CD14-positive monocyte (primary cell): ENCODE measurements at regions not wholly inside any gene's neighbourhood (a gene's known extent, or its start where the extent isn't known, plus 50 kb on each side); places are given as distances from the start of the nearest gene placed in this dataset.

Source experiments
- DNase-seq, 3 donors: peaks; one replicate each; pipeline ENCODE4 v3.0.0-alpha.2; 2011 to 2022
- H2AFZ ChIP-seq: 2 replicates; pipeline ENCODE4 v1.6.0; 2012; ENCODE audit warnings: mild to moderate bottlenecking, low read depth, low read length, inconsistent platforms; ENCODE audit not compliant: insufficient read depth, poor library complexity, severe bottlenecking
- H3K27ac ChIP-seq, 2 donors: 1 replicate in 1 of 2; 2 replicates in 1 of 2; pipeline ENCODE4 v1.5.1; 2012 to 2013; ENCODE audit warnings: low read length in 2 of 2, control low read depth in 1 of 2, inconsistent platforms in 1 of 2, low read depth in 1 of 2, mild to moderate bottlenecking in 1 of 2
- H3K27me3 ChIP-seq, 2 donors: one replicate each; pipeline versions ENCODE4 v1.6.0 to v1.6.1; 2011 to 2013; ENCODE audit warnings: low read length in 2 of 2; ENCODE audit not compliant: control insufficient read depth in 2 of 2, insufficient read depth in 2 of 2
- H3K36me3 ChIP-seq, 2 donors: replicated peaks in 1 of 2; 1 replicate in 1 of 2; 2 replicates in 1 of 2; pipeline versions ENCODE4 v1.5.1 to v1.6.1; 2012 to 2013; ENCODE audit warnings: low read length in 2 of 2, control low read depth in 1 of 2, inconsistent platforms in 1 of 2, mild to moderate bottlenecking in 1 of 2; ENCODE audit not compliant: insufficient read depth in 2 of 2, control insufficient read depth in 1 of 2
- H3K4me1 ChIP-seq, 2 donors: 1 replicate in 1 of 2; 2 replicates in 1 of 2; pipeline versions ENCODE4 v1.5.1 to v1.6.1; 2012 to 2013; ENCODE audit warnings: low read length in 2 of 2, control low read depth in 1 of 2, inconsistent platforms in 1 of 2, mild to moderate bottlenecking in 1 of 2, moderate library complexity in 1 of 2; ENCODE audit not compliant: insufficient read depth in 2 of 2, control insufficient read depth in 1 of 2
- H3K4me2 ChIP-seq: replicated peaks from 2 replicates; pipeline ENCODE3; 2012; ENCODE audit warnings: low read length, moderate library complexity, mild to moderate bottlenecking; ENCODE audit not compliant: poor library complexity, severe bottlenecking; ENCODE audit errors: extremely low read depth
- H3K4me3 ChIP-seq, 3 experiments: fragments of 200-600 bp in 1 of 3; sonication (generic) in 1 of 3; replicated peaks in 1 of 3; 1 replicate in 2 of 3; 2 replicates in 1 of 3; pipeline ENCODE4 v1.5.1; 2011 to 2013; ENCODE audit warnings: low read length in 3 of 3, mild to moderate bottlenecking in 3 of 3, control low read depth in 2 of 3, low read depth in 2 of 3, inconsistent platforms in 1 of 3, moderate library complexity in 1 of 3
- H3K79me2 ChIP-seq: 2 replicates; pipeline ENCODE4 v1.6.0; 2012; ENCODE audit warnings: mild to moderate bottlenecking, control low read depth, inconsistent platforms, low read length, moderate library complexity; ENCODE audit not compliant: insufficient read depth
- H3K9ac ChIP-seq: 2 replicates; pipeline ENCODE4 v1.6.0; 2017; ENCODE audit warnings: low read length, mild to moderate bottlenecking; ENCODE audit not compliant: insufficient read depth, poor library complexity, severe bottlenecking
- H3K9me3 ChIP-seq, 2 donors: replicated peaks in 1 of 2; 1 replicate in 1 of 2; 2 replicates in 1 of 2; pipeline versions ENCODE4 v1.5.1 to v1.6.1; 2012 to 2013; ENCODE audit warnings: low read length in 2 of 2, control low read depth in 1 of 2; ENCODE audit not compliant: control insufficient read depth in 1 of 2, insufficient read depth in 1 of 2
- H4K20me1 ChIP-seq: 2 replicates; pipeline ENCODE4 v1.6.0; 2012; ENCODE audit warnings: mild to moderate bottlenecking, low read length, control low read depth, moderate library complexity; ENCODE audit not compliant: insufficient read depth
- H3K27ac Mint-ChIP-seq, 7 donors: one replicate each; pipeline ENCODE4 v1.8.0; 2020; ENCODE audit warnings: mild to moderate bottlenecking in 7 of 7, mixed read lengths in 7 of 7, moderate library complexity in 6 of 7, inconsistent platforms in 2 of 7
- H3K27me3 Mint-ChIP-seq, 3 donors: one replicate each; pipeline ENCODE4 v1.8.0; 2021 to 2022; ENCODE audit warnings: low read depth in 3 of 3, mild to moderate bottlenecking in 3 of 3, mixed read lengths in 3 of 3, moderate library complexity in 3 of 3, inconsistent platforms in 1 of 3
- H3K36me3 Mint-ChIP-seq, 2 donors: one replicate each; pipeline ENCODE4 v1.8.0; 2020; ENCODE audit warnings: mixed read lengths in 2 of 2, inconsistent platforms in 1 of 2, mild to moderate bottlenecking in 1 of 2
- H3K4me1 Mint-ChIP-seq: one replicate; pipeline ENCODE4 v1.8.0; 2020; ENCODE audit warnings: mild to moderate bottlenecking, mixed read lengths
- H3K4me3 Mint-ChIP-seq, 2 donors: one replicate each; pipeline ENCODE4 v1.8.0; 2020; ENCODE audit warnings: mild to moderate bottlenecking in 2 of 2, mixed read lengths in 2 of 2, moderate library complexity in 1 of 2
- H3K9me3 Mint-ChIP-seq, 7 donors: one replicate each; pipeline ENCODE4 v1.8.0; 2020 to 2022; ENCODE audit warnings: mixed read lengths in 7 of 7, mild to moderate bottlenecking in 6 of 7, moderate library complexity in 6 of 7, inconsistent platforms in 2 of 7
- WGBS: methylation state at CpG from one replicate; pipeline ENCODE4 v1.1.5; 2013; ENCODE audit warnings: missing lambda C conversion rate; ENCODE audit not compliant: insufficient coverage; 5-methylcytosine and 5-hydroxymethylcytosine counted together
- intact Hi-C, 2 donors: fragments of 100-400 bp; cut with micrococcal nuclease; formaldehyde crosslinking; loops; one replicate each; pipeline versions ENCODE4 v1.15.0 to v1.15.1; 2023
- TF ChIP-seq, protein P1 (sequence below): fragments of 200-600 bp; IDR thresholded peaks from one replicate; pipeline ENCODE4 v1.8.0; 2022; ENCODE audit warnings: antibody characterized with exemption, mild to moderate bottlenecking

GRCh38 chr2:21910832-21911507, 787.2 kb downstream of the TDRD15 start:
- Mint-ChIP-seq H3K4me3 (no peak overlapping the region), H3K27ac (no peak overlapping the region), H3K4me1 (no peaks in the 10 kb centered on the region), H3K27me3 (peaks cover 0 to 4% (median 2%) of the 10 kb centered on the region in 3 donors), H3K9me3 (peaks cover 4 to 13% (median 7%) of the 10 kb centered on the region in 7 donors), H3K36me3 (no peaks in the 10 kb centered on the region)
- Histone ChIP-seq H3K27ac (no peak overlapping the region), H3K9ac (no peak overlapping the region), H2AFZ (no peak overlapping the region), H3K27me3 (no peaks in the 10 kb centered on the region), H3K4me1 (no peaks in the 10 kb centered on the region), H3K4me2 (no peak overlapping the region), H3K79me2 (no peaks in the 10 kb centered on the region), H3K4me3 (no peak overlapping the region), H4K20me1 (no peaks in the 10 kb centered on the region), H3K9me3 (peaks cover 7 to 9% of the 10 kb centered on the region in 2 donors), H3K36me3 (no peaks in the 10 kb centered on the region)
- 86% methylated on average over 1 of the region's 6 CpGs for WGBS
- intact Hi-C loops = no loop called here
- TF ChIP-seq, protein P1, sequence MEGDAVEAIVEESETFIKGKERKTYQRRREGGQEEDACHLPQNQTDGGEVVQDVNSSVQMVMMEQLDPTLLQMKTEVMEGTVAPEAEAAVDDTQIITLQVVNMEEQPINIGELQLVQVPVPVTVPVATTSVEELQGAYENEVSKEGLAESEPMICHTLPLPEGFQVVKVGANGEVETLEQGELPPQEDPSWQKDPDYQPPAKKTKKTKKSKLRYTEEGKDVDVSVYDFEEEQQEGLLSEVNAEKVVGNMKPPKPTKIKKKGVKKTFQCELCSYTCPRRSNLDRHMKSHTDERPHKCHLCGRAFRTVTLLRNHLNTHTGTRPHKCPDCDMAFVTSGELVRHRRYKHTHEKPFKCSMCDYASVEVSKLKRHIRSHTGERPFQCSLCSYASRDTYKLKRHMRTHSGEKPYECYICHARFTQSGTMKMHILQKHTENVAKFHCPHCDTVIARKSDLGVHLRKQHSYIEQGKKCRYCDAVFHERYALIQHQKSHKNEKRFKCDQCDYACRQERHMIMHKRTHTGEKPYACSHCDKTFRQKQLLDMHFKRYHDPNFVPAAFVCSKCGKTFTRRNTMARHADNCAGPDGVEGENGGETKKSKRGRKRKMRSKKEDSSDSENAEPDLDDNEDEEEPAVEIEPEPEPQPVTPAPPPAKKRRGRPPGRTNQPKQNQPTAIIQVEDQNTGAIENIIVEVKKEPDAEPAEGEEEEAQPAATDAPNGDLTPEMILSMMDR = no peak
- DNase-seq = no peak

DNA sequence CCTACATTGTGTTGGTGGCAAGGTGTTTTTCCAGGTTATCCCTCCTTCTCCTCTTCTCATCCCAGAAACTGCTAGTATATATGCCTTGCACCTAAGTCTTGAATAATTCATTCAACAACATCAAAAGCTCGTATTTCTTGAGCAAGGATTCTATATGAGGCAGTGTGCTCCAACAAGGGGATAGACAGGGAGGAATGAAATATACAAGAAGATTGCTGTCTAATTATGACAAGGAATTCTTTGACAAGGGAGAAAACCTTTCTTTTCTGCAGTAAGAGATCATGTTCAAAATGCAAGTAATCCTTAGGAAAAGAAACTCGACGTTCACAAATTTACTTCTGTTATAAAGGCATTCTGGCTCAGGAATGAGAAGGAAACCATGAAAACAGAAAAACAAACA, 788.6 kb downstream of the TDRD15 start:
- no peaks in the 10 kb centered on the region for H3K4me1 ChIP-seq
- intact Hi-C loops = no loop called here
- no peak overlapping the region for H2AFZ ChIP-seq
- H3K27me3 ChIP-seq = no peaks in the 10 kb centered on the region
- H3K9me3 Mint-ChIP-seq = peaks cover 2 to 13% (median 6%) of the 10 kb centered on the region in 7 donors
- peaks cover 0 to 4% (median 2%) of the 10 kb centered on the region in 3 donors for H3K27me3 Mint-ChIP-seq
- no peak overlapping the region for H3K27ac ChIP-seq
- no peaks in the 10 kb centered on the region for H4K20me1 ChIP-seq
- H3K27ac Mint-ChIP-seq = no peak overlapping the region
- no peaks in the 10 kb centered on the region for H3K36me3 ChIP-seq
- TF ChIP-seq, protein P1 = no peak
- DNase-seq = no peak
- H3K79me2 ChIP-seq = no peaks in the 10 kb centered on the region
- no peaks in the 10 kb centered on the region for H3K36me3 Mint-ChIP-seq
- H3K4me3 ChIP-seq = no peak overlapping the region
- no CpG with 5 or more reads among the region's 3 CpGs for WGBS
- H3K4me2 ChIP-seq = no peak overlapping the region
- H3K4me1 Mint-ChIP-seq = no peaks in the 10 kb centered on the region
- H3K9me3 ChIP-seq = peaks cover 9 to 10% of the 10 kb centered on the region in 2 donors
- H3K4me3 Mint-ChIP-seq = no peak overlapping the region
- no peak overlapping the region for H3K9ac ChIP-seq
